Neural progenitor cell (in vitro differentiated cells): ENCODE measurements at regions not wholly inside any gene's neighbourhood (a gene's known extent, or its start where the extent isn't known, plus 50 kb on each side); places are given as distances from the start of the nearest gene placed in this dataset.

Experiments used
- EZH2 ChIP-seq: fragments of 200-600 bp; sonication (generic); IDR thresholded peaks from 2 replicates; pipeline ENCODE4 v1.6.1; 2017; ENCODE audit warnings: antibody characterized with exemption, mild to moderate bottlenecking, moderate library complexity
- EZH2phosphoT487 ChIP-seq: fragments of 200-600 bp; sonication (generic); IDR thresholded peaks from 2 replicates; pipeline ENCODE4 v1.6.1; 2017; ENCODE audit warnings: antibody characterized with exemption
- TF ChIP-seq, protein P1 (sequence below): fragments of 200-600 bp; sonication (generic); IDR thresholded peaks from 2 replicates; pipeline ENCODE4 v1.5.1; 2017; ENCODE audit warnings: antibody characterized with exemption, mild to moderate bottlenecking

DNA sequence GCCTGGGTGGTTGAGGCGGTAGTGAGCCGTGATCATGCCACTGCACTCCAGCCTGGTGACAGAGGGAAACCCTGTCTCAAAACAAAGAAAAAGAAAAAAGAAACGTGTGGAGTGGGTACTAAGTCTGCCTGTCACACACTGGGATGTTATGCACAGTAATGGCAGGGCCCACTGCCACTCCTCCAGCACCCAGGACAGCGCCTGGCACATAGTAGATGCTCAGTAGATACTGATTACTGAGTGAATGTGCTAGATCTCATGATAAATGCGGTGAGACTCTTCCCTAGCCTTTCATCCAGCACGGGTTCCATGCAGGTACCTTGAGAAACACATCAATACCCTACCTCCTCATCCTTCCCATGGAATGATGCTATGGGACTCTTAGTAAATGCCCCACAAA is 87.4 kb upstream of the HSPA9 start:
- TF ChIP-seq, protein P1, sequence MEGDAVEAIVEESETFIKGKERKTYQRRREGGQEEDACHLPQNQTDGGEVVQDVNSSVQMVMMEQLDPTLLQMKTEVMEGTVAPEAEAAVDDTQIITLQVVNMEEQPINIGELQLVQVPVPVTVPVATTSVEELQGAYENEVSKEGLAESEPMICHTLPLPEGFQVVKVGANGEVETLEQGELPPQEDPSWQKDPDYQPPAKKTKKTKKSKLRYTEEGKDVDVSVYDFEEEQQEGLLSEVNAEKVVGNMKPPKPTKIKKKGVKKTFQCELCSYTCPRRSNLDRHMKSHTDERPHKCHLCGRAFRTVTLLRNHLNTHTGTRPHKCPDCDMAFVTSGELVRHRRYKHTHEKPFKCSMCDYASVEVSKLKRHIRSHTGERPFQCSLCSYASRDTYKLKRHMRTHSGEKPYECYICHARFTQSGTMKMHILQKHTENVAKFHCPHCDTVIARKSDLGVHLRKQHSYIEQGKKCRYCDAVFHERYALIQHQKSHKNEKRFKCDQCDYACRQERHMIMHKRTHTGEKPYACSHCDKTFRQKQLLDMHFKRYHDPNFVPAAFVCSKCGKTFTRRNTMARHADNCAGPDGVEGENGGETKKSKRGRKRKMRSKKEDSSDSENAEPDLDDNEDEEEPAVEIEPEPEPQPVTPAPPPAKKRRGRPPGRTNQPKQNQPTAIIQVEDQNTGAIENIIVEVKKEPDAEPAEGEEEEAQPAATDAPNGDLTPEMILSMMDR, result no peak
- TF ChIP-seq EZH2 (no peak), EZH2phosphoT487 (no peak)
